Esophagus mucosa (tissue), 1 donor: ENCODE measurements at regions not wholly inside any gene's neighbourhood (a gene's known extent, or its start where the extent isn't known, plus 50 kb on each side); places are given as distances from the start of the nearest gene placed in this dataset.

Experiments used
- ATAC-seq: fragments of 200-7000 bp; cut with Tn5 transposase; one replicate; pipeline ENCODE4 v1.9.1; 2020
- donor health status: DM: yes; HTN: yes; CAD: no.

- ATAC-seq = no peak
Observed at GRCh38 chr15:101590785-101591184, 61.4 kb downstream of the TM2D3 start.

- ATAC-seq = no peak
Observed at GRCh38 chr15:101583284-101583683, 68.9 kb downstream of the TM2D3 start.

- no peak for ATAC-seq
Observed at GRCh38 chr15:101580431-101580830, 71.8 kb downstream of the TM2D3 start.

- ATAC-seq = peak; percentile 26
Observed at GRCh38 chr15:101579631-101580163, 72.5 kb downstream of the TM2D3 start.

GRCh38 chr15:101578443-101578894 is 73.7 kb downstream of the TM2D3 start:
- peak; percentile 56 for ATAC-seq

- no peak for ATAC-seq
Observed at GRCh38 chr15:101573951-101574350, 78.2 kb downstream of the TM2D3 start.

- no peak for ATAC-seq
Observed at GRCh38 chr15:101570241-101570640, 80.7 kb upstream of the PCSK6 start.

GRCh38 chr15:101568821-101569555 is 79.5 kb upstream of the PCSK6 start:
- no peak for ATAC-seq

- ATAC-seq = no peak
Observed at GRCh38 chr15:101568309-101568708, 78.8 kb upstream of the PCSK6 start.

- ATAC-seq = no peak
Observed at GRCh38 chr15:101566748-101567488, 77.4 kb upstream of the PCSK6 start.

GRCh38 chr15:101565377-101565776 is 75.9 kb upstream of the PCSK6 start:
- no peak for ATAC-seq

- no peak for ATAC-seq
Observed at GRCh38 chr15:101563176-101563796, 73.8 kb upstream of the PCSK6 start.

GRCh38 chr15:101562428-101563059 is 73.0 kb upstream of the PCSK6 start:
- ATAC-seq = no peak

- no peak for ATAC-seq
Observed at GRCh38 chr15:101561584-101561906, 72.0 kb upstream of the PCSK6 start.

GRCh38 chr15:101560722-101561583 is 71.4 kb upstream of the PCSK6 start:
- ATAC-seq = no peak

- no peak for ATAC-seq
Observed at GRCh38 chr15:101559952-101560351, 70.4 kb upstream of the PCSK6 start.

- no peak for ATAC-seq
Observed at GRCh38 chr15:101558221-101558941, 68.9 kb upstream of the PCSK6 start.

- no peak for ATAC-seq
Observed at GRCh38 chr15:101556273-101556672, 66.8 kb upstream of the PCSK6 start.

- no peak for ATAC-seq
Observed at GRCh38 chr15:101554115-101554915, 64.8 kb upstream of the PCSK6 start.
